CD4-positive, alpha-beta T cell (primary cell): ENCODE measurements at regions not wholly inside any gene's neighbourhood (a gene's known extent, or its start where the extent isn't known, plus 50 kb on each side); places are given as distances from the start of the nearest gene placed in this dataset.

Experiments
- ATAC-seq: fragments of 200-7000 bp; cut with Tn5 transposase; one replicate; pipeline ENCODE4 v1.10.0; 2022; ENCODE audit warnings: mild to moderate bottlenecking; ENCODE audit not compliant: poor library complexity
- CTCF ChIA-PET: fragments of 350-600 bp; sonication (Branson Sonifier 250); formaldehyde crosslinking; loops from one replicate; lab custom pipeline; 2021; ENCODE audit warnings: antibody characterized with exemption, inconsistent platforms; lab: Charles Lee
- POLR2A ChIA-PET: fragments of 350-600 bp; sonication (Branson Sonifier 250); formaldehyde crosslinking; loops from one replicate; lab custom pipeline; 2021; ENCODE audit warnings: antibody characterized with exemption, inconsistent platforms; lab: Charles Lee
- DNase-seq, 14 experiments: peaks; one replicate each; pipeline ENCODE4 v3.0.0-alpha.2; 2013 to 2020; ENCODE audit warnings: mixed read lengths in 2 of 14
- H3K27ac ChIP-seq, 2 donors: one replicate each; pipeline versions ENCODE4 v1.5.1 to v1.7.0; 2013; ENCODE audit warnings: low read length in 2 of 2, low read depth in 1 of 2, mild to moderate bottlenecking in 1 of 2
- H3K27me3 ChIP-seq, 2 experiments: 1 replicate in 1 of 2; 2 replicates in 1 of 2; pipeline versions ENCODE4 v1.6.1 to v1.7.0; 2013; ENCODE audit warnings: low read length in 2 of 2, control low read depth in 1 of 2, mild to moderate bottlenecking in 1 of 2, moderate library complexity in 1 of 2; ENCODE audit not compliant: insufficient read depth in 2 of 2, control insufficient read depth in 1 of 2
- H3K36me3 ChIP-seq: one replicate; pipeline ENCODE4 v1.6.1; 2013; ENCODE audit warnings: low read length, control low read depth; ENCODE audit not compliant: insufficient read depth
- H3K4me1 ChIP-seq: one replicate; pipeline ENCODE4 v1.6.1; 2013; ENCODE audit warnings: low read length, control low read depth; ENCODE audit not compliant: insufficient read depth
- H3K4me3 ChIP-seq: one replicate; pipeline ENCODE4 v1.5.1; 2013; ENCODE audit warnings: mild to moderate bottlenecking, low read length, moderate library complexity
- H3K9me3 ChIP-seq, 2 experiments: 1 replicate in 1 of 2; 2 replicates in 1 of 2; pipeline versions ENCODE4 v1.6.1 to v1.7.0; 2013; ENCODE audit warnings: low read length in 2 of 2, mild to moderate bottlenecking in 2 of 2, control low read depth in 1 of 2, moderate library complexity in 1 of 2; ENCODE audit not compliant: control insufficient read depth in 1 of 2, insufficient read depth in 1 of 2
- H3K27ac Mint-ChIP-seq: one replicate; pipeline ENCODE4 v1.8.0; 2020; ENCODE audit warnings: mixed read lengths
- H3K27me3 Mint-ChIP-seq: one replicate; pipeline ENCODE4 v1.8.0; 2021; ENCODE audit warnings: mixed read lengths
- H3K36me3 Mint-ChIP-seq: one replicate; pipeline ENCODE4 v1.8.0; 2021; ENCODE audit warnings: low read depth, mixed read lengths
- H3K4me1 Mint-ChIP-seq: one replicate; pipeline ENCODE4 v1.8.0; 2021; ENCODE audit warnings: low read depth, mixed read lengths
- H3K4me3 Mint-ChIP-seq: one replicate; pipeline ENCODE4 v1.8.0; 2020; ENCODE audit warnings: mild to moderate bottlenecking, mixed read lengths
- H3K9me3 Mint-ChIP-seq: one replicate; pipeline ENCODE4 v1.8.0; 2020; ENCODE audit warnings: mixed read lengths
- CTCF ChIP-seq: fragments of 200-600 bp; IDR thresholded peaks from one replicate; pipeline ENCODE4 v1.8.0; 2022; ENCODE audit warnings: antibody characterized with exemption, mild to moderate bottlenecking
- intact Hi-C, 2 experiments: fragments of 100-400 bp; cut with DNase I in 1 of 2; cut with micrococcal nuclease in 1 of 2; formaldehyde crosslinking; loops; one replicate each; pipeline versions ENCODE4 v1.15.1 to v1.9.0; 2023 to 2025; cut with DNase I, micrococcal nuclease

GRCh38 chr10:78285226-78285625 lies 251.6 kb downstream of the RPS24 start:
- no peaks in the 10 kb centered on the region for H3K4me1 ChIP-seq
- TF ChIP-seq CTCF: no peak
- ChIA-PET CTCF (interaction anchor here (1.1 kb wide), 1 partner anchor 42 kb away, joined by 3 read pairs; no protein-coding TSS in a partner anchor), POLR2A (no interaction called here)
- H3K27ac Mint-ChIP-seq: no peak overlapping the region
- ATAC-seq (no peak), DNase-seq (no peak)
- H3K4me3 ChIP-seq: no peak overlapping the region
- no peak overlapping the region for H3K4me3 Mint-ChIP-seq
- no peaks in the 10 kb centered on the region for H3K36me3 ChIP-seq
- intact Hi-C loops: no loop called here
- H3K36me3 Mint-ChIP-seq: no peaks in the 10 kb centered on the region
- no peaks in the 10 kb centered on the region for H3K9me3 Mint-ChIP-seq
- no peaks in the 10 kb centered on the region for H3K4me1 Mint-ChIP-seq
- no peaks in the 10 kb centered on the region for H3K27me3 Mint-ChIP-seq
- no peak overlapping the region for H3K27ac ChIP-seq
- H3K9me3 ChIP-seq: no peaks in the 10 kb centered on the region
- H3K27me3 ChIP-seq: peaks cover 0 to 2% of the 10 kb centered on the region in 2 experiments

- no peaks in the 10 kb centered on the region for H3K36me3 ChIP-seq
- no peaks in the 10 kb centered on the region for H3K9me3 ChIP-seq
- Mint-ChIP-seq H3K9me3 (no peaks in the 10 kb centered on the region), H3K27me3 (no peaks in the 10 kb centered on the region), H3K4me3 (no peak overlapping the region), H3K4me1 (no peaks in the 10 kb centered on the region), H3K27ac (no peak overlapping the region), H3K36me3 (no peaks in the 10 kb centered on the region)
- H3K4me3 ChIP-seq: no peak overlapping the region
- intact Hi-C loops: no loop called here
- CTCF ChIA-PET: no interaction called here
- no peaks in the 10 kb centered on the region for H3K27me3 ChIP-seq
- H3K4me1 ChIP-seq: no peaks in the 10 kb centered on the region
- ATAC-seq (no peak), DNase-seq (no peak)
- POLR2A ChIA-PET: no interaction called here
- no peak for TF ChIP-seq CTCF
- no peak overlapping the region for H3K27ac ChIP-seq
These were observed 252.5 kb downstream of the RPS24 start for GRCh38 chr10:78286186-78286585.

DNA sequence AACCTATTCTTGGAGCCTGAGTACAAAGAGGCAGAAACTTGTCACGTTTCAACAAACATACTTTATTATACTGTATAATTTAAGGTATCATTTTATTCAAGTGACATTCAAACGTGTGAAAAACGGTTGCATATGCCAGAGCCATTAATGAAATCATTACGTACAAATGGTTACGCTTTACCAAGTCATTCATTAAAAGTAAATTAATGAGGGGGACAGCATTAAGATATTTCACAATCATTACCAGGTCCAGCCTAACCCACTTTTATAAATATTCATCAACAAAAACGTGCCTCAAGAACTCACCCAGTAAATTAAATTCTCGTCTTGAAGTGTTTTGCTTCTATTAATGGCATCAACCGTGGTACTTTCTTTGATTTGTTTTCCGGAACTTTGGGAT lies 253.0 kb downstream of the RPS24 start:
- no peaks in the 10 kb centered on the region for H3K9me3 ChIP-seq
- CTCF ChIA-PET: no interaction called here
- Mint-ChIP-seq H3K4me1 (no peaks in the 10 kb centered on the region), H3K9me3 (no peaks in the 10 kb centered on the region), H3K27me3 (no peaks in the 10 kb centered on the region), H3K27ac (no peak overlapping the region), H3K4me3 (no peak overlapping the region), H3K36me3 (no peaks in the 10 kb centered on the region)
- ATAC-seq (no peak), DNase-seq (no peak)
- no peaks in the 10 kb centered on the region for H3K36me3 ChIP-seq
- H3K27me3 ChIP-seq: no peaks in the 10 kb centered on the region
- H3K4me1 ChIP-seq: no peaks in the 10 kb centered on the region
- POLR2A ChIA-PET: no interaction called here
- no peak overlapping the region for H3K4me3 ChIP-seq
- no peak overlapping the region for H3K27ac ChIP-seq
- TF ChIP-seq CTCF: no peak
- intact Hi-C loops: no loop called here
